ENCODE measurements at regions not wholly inside any gene's neighbourhood (a gene's known extent, or its start where the extent isn't known, plus 50 kb on each side); places are given as distances from the start of the nearest gene placed in this dataset.

DNA sequence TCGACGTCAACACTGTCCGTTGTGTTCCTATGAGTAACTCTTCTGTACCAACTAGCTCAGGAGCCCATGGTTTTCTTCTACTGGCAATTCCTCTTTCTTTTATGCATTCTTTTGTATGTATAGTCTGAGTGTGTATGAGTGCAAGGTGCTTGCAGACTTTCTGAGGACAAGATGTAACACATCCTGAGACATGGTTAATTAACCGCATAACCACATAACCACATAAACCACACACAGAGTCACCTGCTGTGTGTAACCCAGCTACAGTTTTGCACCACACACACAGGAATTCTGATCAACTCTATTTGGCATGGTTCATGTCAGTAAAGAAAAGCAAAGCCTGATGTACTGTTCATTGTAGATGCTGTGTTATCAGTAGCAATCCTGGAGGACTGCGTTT lies 98.6 kb downstream of the DACT2 start:
- TF ChIP-seq EZH2phosphoT487 (IDR thresholded peaks at IDR 0.05; ENCODE audit: low read depth): no peak
- TF ChIP-seq, protein P1, sequence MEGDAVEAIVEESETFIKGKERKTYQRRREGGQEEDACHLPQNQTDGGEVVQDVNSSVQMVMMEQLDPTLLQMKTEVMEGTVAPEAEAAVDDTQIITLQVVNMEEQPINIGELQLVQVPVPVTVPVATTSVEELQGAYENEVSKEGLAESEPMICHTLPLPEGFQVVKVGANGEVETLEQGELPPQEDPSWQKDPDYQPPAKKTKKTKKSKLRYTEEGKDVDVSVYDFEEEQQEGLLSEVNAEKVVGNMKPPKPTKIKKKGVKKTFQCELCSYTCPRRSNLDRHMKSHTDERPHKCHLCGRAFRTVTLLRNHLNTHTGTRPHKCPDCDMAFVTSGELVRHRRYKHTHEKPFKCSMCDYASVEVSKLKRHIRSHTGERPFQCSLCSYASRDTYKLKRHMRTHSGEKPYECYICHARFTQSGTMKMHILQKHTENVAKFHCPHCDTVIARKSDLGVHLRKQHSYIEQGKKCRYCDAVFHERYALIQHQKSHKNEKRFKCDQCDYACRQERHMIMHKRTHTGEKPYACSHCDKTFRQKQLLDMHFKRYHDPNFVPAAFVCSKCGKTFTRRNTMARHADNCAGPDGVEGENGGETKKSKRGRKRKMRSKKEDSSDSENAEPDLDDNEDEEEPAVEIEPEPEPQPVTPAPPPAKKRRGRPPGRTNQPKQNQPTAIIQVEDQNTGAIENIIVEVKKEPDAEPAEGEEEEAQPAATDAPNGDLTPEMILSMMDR (IDR thresholded peaks at IDR 0.05; ENCODE audit: low read depth, low read length): no peak
